Lower leg skin (tissue), 4 donors: ENCODE measurements at regions not wholly inside any gene's neighbourhood (a gene's known extent, or its start where the extent isn't known, plus 50 kb on each side); places are given as distances from the start of the nearest gene placed in this dataset.

Experiments used
- DNase-seq, 2 donors: peaks; one replicate each; pipeline ENCODE4 v3.0.0-alpha.2; 2019; ENCODE audit warnings: low spot score in 2 of 2
- H3K4me3 ChIP-seq: fragments of 200-600 bp; sonication (generic); 2 replicates; pipeline ENCODE4 v1.5.1; 2017; ENCODE audit warnings: mild to moderate bottlenecking, low read depth; ENCODE audit not compliant: poor library complexity, severe bottlenecking
- POLR2A ChIP-seq, 2 donors: fragments of 450-650 bp; IDR thresholded peaks; one replicate each; pipeline ENCODE4 v1.6.1; 2016 to 2017; ENCODE audit warnings: antibody characterized with exemption in 2 of 2, mild to moderate bottlenecking in 1 of 2, moderate library complexity in 1 of 2
- WGBS, 2 donors: methylation state at CpG; one replicate each; pipeline ENCODE4 v1.1.5; 2018; 5-methylcytosine and 5-hydroxymethylcytosine counted together
- intact Hi-C: fragments of 100-400 bp; cut with DNase I; formaldehyde crosslinking; loops from one replicate; pipeline ENCODE4 v1.15.0; 2023; ENCODE audit warnings: low total_unique reads
- TF ChIP-seq, protein P1 (sequence below), 3 donors: fragments of 450-650 bp; IDR thresholded peaks; one replicate each; pipeline ENCODE4 v1.5.1; 2016; ENCODE audit warnings: antibody characterized with exemption in 3 of 3, mild to moderate bottlenecking in 3 of 3, moderate library complexity in 2 of 3

DNA sequence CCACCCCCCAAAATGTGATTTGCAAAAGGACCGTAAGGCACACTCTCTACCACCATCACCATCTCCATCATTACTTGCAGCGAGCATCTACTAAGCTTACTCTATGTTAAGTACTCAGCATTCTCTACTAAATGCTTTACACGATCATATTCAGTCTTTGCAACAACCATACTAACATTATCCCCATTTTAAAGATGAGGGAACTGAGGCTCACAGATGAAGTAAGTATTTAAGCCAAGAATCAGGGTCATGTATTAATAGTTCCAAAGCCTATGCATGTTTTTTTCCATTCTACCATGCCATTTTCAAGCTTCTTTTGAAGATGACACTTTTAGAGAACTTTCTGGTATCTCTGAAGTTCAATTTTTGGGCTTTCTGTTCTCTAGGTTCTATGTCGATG lies 121.7 kb upstream of the ANKRD55 start:
- DNase-seq: no peak
- WGBS, 2 donors: 86 to 96% methylated on average over 4 of the region's 4 CpGs
- TF ChIP-seq POLR2A (IDR thresholded peaks at IDR 0.05): no peak
- TF ChIP-seq, protein P1, sequence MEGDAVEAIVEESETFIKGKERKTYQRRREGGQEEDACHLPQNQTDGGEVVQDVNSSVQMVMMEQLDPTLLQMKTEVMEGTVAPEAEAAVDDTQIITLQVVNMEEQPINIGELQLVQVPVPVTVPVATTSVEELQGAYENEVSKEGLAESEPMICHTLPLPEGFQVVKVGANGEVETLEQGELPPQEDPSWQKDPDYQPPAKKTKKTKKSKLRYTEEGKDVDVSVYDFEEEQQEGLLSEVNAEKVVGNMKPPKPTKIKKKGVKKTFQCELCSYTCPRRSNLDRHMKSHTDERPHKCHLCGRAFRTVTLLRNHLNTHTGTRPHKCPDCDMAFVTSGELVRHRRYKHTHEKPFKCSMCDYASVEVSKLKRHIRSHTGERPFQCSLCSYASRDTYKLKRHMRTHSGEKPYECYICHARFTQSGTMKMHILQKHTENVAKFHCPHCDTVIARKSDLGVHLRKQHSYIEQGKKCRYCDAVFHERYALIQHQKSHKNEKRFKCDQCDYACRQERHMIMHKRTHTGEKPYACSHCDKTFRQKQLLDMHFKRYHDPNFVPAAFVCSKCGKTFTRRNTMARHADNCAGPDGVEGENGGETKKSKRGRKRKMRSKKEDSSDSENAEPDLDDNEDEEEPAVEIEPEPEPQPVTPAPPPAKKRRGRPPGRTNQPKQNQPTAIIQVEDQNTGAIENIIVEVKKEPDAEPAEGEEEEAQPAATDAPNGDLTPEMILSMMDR (IDR thresholded peaks at IDR 0.05): no peak
- H3K4me3 ChIP-seq: no peak overlapping the region
- intact Hi-C loops: no loop called here

DNA sequence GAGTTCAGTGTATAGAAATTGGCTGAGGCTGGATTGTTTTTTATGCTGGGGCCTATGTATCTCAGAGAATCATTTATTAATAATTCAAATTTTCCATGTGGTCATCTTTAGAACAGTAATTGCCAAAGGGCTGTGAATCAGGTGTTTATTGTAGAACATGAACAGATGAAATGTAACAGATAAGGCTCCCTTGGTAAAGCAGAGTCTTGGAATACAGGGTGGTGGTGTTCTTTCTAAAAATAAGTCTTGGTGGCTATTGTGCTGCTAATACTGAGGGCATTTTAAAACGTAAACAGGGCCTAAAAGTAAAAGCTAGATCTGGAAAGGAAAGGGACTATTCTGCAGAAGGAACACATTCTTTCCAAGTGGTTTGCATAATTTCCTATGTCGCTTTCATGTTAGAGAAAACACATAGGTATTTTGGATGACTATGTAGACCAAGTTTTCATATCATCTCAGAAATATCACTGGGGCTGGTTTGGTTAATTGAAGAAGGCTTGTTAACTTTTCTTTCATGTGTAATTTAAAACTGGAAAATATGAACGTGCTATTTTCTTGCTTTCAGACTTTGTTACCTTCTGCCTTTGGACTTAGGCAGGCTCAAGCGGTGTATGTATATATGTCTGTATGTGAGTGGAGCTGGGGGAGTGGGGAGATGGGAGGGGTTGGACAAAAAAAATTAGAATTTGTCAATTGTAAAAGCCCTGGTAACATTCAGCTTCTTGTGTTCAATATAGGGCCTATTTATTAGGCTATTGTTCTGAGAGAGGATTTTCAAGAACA lies 119.9 kb upstream of the ANKRD55 start:
- 80 to 86% methylated on average over 4 of the region's 4 CpGs for WGBS, 2 donors
- no peak for TF ChIP-seq POLR2A (IDR thresholded peaks at IDR 0.05)
- TF ChIP-seq, protein P1 (IDR thresholded peaks at IDR 0.05): no peak
- intact Hi-C loops: no loop called here
- DNase-seq: no peak
- H3K4me3 ChIP-seq: no peak overlapping the region

DNA sequence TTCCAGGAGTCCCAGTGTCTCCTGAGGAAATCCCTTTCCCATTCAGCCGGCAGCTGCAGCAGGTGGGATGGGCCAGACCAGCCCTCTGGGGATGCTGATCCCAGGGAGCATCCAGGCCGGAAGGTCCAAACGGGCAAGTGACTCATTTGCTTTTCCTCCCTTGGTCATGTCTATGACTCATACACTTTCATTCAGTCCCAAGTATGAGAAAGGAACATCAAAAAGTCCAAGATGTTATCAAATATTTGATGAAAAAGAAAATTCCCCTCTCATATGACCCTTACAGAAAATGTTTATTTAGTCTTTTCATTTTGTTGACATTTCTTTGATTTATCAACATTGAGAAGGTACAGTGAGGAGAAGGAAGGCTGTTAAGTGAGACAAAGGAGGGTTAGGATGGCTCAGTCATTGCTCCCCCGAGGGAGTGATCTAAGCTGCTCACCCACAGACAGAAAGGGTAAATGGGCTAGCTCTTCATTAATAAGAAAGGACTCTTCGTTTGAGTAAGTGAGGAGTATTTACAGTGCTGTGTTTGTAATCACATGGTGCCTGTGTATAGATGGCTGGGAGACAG lies 117.6 kb upstream of the ANKRD55 start:
- intact Hi-C loops: no loop called here
- WGBS, 2 donors: 30 to 36% methylated on average over 5 of the region's 5 CpGs
- H3K4me3 ChIP-seq: no peak overlapping the region
- DNase-seq: peak; percentile 47 to 89
- TF ChIP-seq, protein P1 (IDR thresholded peaks at IDR 0.05): no peak
- TF ChIP-seq POLR2A (IDR thresholded peaks at IDR 0.05): no peak

DNA sequence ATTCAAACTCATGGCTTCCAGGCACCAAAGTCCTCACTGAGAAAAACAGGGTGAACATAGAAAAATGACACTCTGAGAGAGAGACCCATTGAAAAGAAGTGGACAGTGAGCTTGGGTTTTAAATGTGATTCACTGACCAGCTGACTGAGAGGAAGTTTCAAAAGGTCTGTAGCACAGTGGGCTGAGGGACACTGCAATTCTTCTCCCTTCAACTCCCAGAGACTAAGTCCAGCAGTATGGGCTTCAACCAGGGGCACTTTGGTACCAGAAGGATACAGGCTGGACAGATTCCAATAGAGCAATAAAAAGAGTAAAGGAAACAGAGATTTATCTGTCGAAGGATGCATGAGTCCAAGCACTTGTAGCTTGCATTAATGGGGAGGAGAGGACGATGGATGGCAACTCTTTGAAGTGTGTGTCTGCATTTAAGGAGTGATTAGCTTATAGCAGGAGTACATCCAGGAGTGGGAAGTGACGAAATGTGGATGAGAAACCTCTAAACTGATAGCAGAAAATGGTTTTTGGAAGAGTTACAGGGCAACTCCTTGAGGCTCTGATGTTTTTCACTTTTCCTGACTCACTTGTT lies 117.0 kb upstream of the ANKRD55 start:
- WGBS, 2 donors: 49 to 62% methylated on average over 3 of the region's 3 CpGs
- no peak overlapping the region for H3K4me3 ChIP-seq
- no peak for DNase-seq
- intact Hi-C loops: no loop called here
- TF ChIP-seq, protein P1 (IDR thresholded peaks at IDR 0.05): no peak
- TF ChIP-seq POLR2A (IDR thresholded peaks at IDR 0.05): no peak

DNA sequence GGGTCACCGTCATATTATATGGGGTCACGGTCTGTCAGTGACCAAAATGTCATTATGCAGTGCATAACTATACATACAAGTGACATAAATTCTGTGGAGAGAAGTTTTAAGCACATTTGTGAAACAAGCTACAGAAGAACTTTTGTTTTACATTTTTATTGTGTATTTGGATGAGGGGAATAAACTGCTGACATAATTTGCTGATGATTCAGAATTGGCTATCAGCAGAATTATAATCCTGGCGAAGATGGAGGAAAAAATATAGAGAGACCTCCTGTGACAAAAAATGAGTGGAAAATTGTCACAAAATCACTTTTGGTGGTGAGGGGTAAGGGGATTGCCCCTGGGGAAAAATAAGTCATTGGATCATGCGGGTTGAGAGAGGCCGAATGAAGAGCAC lies 116.3 kb upstream of the ANKRD55 start:
- intact Hi-C loops: loop anchor here (2.0 kb wide), 1 partner anchor 49 kb away; no protein-coding TSS in a partner anchor
- no peak for DNase-seq
- TF ChIP-seq, protein P1 (IDR thresholded peaks at IDR 0.05): no peak
- no peak for TF ChIP-seq POLR2A (IDR thresholded peaks at IDR 0.05)
- WGBS, 2 donors: 94 to 95% methylated on average over 5 of the region's 5 CpGs
- no peak overlapping the region for H3K4me3 ChIP-seq
